Skeletal muscle satellite cell (primary cell): ENCODE measurements at regions not wholly inside any gene's neighbourhood (a gene's known extent, or its start where the extent isn't known, plus 50 kb on each side); places are given as distances from the start of the nearest gene placed in this dataset.

Experiments
- H3K27me3 ChIP-seq: 2 replicates; pipeline ENCODE4 v1.7.0; 2013; ENCODE audit warnings: low read length; ENCODE audit not compliant: control insufficient read depth, insufficient read depth
- H3K36me3 ChIP-seq: 2 replicates; pipeline ENCODE4 v1.7.0; 2013; ENCODE audit warnings: mild to moderate bottlenecking, control low read depth, low read length; ENCODE audit not compliant: insufficient read depth
- H3K4me1 ChIP-seq: 2 replicates; pipeline ENCODE4 v1.7.0; 2013; ENCODE audit warnings: low read length; ENCODE audit not compliant: control insufficient read depth, insufficient read depth
- H3K4me2 ChIP-seq: 2 replicates; pipeline ENCODE4 v1.7.0; 2013; ENCODE audit warnings: mild to moderate bottlenecking, low read length
- H3K4me3 ChIP-seq: 2 replicates; pipeline ENCODE4 v1.7.0; 2013; ENCODE audit warnings: low read length
- H3K9ac ChIP-seq: 2 replicates; pipeline ENCODE4 v1.7.0; 2013; ENCODE audit warnings: mild to moderate bottlenecking, low read depth, low read length, moderate library complexity
- H3K9me3 ChIP-seq: replicated peaks from 2 replicates; pipeline ENCODE4 v1.7.0; 2013; ENCODE audit warnings: mild to moderate bottlenecking, control low read depth, low read length

DNA sequence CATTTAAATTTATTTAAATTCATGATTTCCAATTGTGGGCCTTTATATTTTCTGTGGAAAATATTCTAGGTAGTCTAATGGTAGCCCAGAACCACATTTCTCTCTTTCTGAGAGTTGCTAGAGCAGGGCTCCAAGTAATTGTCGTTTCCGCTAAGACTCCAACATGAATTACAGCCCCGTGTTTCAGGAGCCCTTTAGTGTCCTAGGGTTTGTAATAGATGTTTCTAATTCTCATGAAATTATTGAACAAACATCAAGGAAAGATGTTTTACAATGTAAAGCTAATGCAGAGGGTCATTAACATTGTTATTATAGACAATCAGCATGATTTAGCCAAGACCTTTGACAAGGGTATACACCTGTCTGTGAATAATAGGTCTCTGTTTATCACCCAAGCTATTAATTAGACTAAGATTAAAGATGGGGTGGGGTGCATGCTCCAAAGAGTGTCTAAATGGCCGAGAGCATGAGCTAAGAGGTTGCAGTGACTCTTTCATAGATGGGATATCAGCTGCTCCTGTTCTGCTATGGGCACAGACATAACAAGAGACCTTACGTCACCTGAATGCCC, 81.8 kb upstream of the NTM start:
- Histone ChIP-seq H3K9me3 (no peaks in the 10 kb centered on the region), H3K4me2 (no peak overlapping the region), H3K4me1 (no peaks in the 10 kb centered on the region), H3K27me3 (peaks cover 4% of the 10 kb centered on the region), H3K4me3 (no peak overlapping the region), H3K36me3 (no peaks in the 10 kb centered on the region), H3K9ac (no peak overlapping the region)

- peaks cover 4% of the 10 kb centered on the region for H3K27me3 ChIP-seq
- no peak overlapping the region for H3K4me2 ChIP-seq
- H3K9me3 ChIP-seq: no peaks in the 10 kb centered on the region
- H3K9ac ChIP-seq: no peak overlapping the region
- H3K4me3 ChIP-seq: no peak overlapping the region
- no peaks in the 10 kb centered on the region for H3K36me3 ChIP-seq
- no peaks in the 10 kb centered on the region for H3K4me1 ChIP-seq
Measured at GRCh38 chr11:131290185-131290584, 80.2 kb upstream of the NTM start.

DNA sequence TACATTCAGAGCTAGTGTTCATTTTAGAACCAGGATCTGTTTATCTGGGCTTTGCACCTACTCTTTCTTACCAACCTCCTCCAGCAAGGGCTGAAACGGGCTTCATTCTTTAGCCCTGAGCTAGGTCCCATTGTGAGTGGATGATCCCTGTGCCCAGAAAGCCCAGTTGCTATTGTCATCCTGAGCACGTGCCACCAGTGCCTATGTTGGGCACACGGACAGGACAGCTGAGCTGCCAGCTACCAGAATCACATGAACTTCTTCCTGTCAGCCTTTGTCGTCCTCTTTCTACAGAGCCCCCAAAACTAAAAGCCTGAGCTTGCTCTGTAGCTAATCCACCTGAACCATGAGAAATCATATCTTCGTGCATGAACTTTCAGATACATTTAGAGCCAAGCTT, 74.4 kb upstream of the NTM start:
- H3K9me3 ChIP-seq: no peaks in the 10 kb centered on the region
- H3K4me2 ChIP-seq: no peak overlapping the region
- H3K4me1 ChIP-seq: no peaks in the 10 kb centered on the region
- no peaks in the 10 kb centered on the region for H3K36me3 ChIP-seq
- H3K27me3 ChIP-seq: peaks cover 12% of the 10 kb centered on the region
- H3K4me3 ChIP-seq: no peak overlapping the region
- no peak overlapping the region for H3K9ac ChIP-seq

DNA sequence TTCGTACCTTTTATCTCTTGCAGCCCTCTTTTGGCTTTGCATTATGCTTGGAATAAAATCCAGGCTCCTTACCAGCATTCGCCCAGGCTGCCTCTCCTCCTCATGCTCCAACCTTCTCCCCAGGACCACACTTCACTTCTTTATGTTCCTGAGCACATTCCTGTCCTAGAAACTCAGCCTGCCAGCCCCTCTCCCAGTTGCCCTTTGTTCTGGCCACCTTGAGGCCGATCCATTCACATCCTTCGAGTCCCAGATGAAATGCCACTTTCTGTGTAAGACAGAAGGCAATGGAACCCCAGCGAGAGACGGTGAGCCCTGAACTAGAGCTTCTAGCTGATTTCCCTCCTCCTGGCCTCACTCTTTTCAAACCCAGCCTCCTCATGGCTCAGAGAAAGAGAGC, 73.0 kb upstream of the NTM start:
- Histone ChIP-seq H3K4me3 (no peak overlapping the region), H3K4me1 (no peaks in the 10 kb centered on the region), H3K27me3 (peaks cover 11% of the 10 kb centered on the region)

DNA sequence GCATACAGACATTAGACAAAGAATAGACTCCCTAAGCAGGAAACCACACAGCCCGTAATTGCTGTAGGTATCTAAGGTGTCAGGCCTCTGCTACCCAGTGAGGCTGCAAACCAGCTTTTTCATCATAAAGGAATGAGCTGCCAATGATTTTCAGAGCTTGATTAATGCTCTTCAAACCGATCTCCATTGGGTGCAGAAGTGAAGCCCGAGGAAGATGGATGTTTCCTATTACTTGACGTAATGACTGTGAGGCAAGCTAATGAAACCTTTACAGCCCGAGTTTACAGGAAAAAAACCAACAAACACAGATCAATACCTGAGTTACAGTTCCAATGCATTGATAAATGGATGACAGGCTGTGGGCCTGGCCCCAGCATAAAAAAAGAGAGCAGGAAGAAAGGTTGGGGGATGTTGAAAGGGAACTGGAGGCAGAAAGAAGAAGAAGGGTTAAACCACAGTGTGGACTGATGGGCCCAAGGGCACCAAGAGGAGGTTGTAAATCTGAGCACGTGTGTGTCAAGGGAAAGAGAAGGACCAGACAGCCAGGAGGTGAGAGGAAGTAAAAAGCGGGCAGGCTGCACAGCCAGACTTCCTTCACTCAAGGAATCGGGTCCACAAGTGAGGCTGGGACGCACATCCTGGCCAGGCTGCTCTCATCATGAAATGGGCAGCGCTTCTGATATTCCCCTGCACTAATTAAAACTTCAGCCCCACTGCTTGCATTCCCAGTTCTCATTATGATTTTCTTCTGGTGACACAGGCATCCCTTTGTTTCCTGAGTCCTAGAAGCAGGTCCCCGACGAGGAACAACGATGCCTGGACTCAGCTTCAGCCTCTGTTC, 70.6 kb upstream of the NTM start:
- H3K27me3 ChIP-seq: peaks cover 11% of the 10 kb centered on the region
- no peak overlapping the region for H3K9ac ChIP-seq
- H3K4me2 ChIP-seq: no peak overlapping the region
- H3K4me3 ChIP-seq: no peak overlapping the region
- no peaks in the 10 kb centered on the region for H3K9me3 ChIP-seq
- no peaks in the 10 kb centered on the region for H3K4me1 ChIP-seq
- H3K36me3 ChIP-seq: no peaks in the 10 kb centered on the region

More for the DNA sequence above, 73.0 kb upstream of the NTM start:
- H3K36me3 ChIP-seq: no peaks in the 10 kb centered on the region
- H3K9me3 ChIP-seq: no peaks in the 10 kb centered on the region
- no peak overlapping the region for H3K4me2 ChIP-seq
- no peak overlapping the region for H3K9ac ChIP-seq

- Histone ChIP-seq H3K4me3 (no peak overlapping the region), H3K9ac (no peak overlapping the region), H3K36me3 (no peaks in the 10 kb centered on the region), H3K9me3 (no peaks in the 10 kb centered on the region), H3K4me1 (no peaks in the 10 kb centered on the region), H3K4me2 (no peak overlapping the region), H3K27me3 (peaks cover 11% of the 10 kb centered on the region)
Measured at GRCh38 chr11:131300439-131300717, 70.0 kb upstream of the NTM start.

DNA sequence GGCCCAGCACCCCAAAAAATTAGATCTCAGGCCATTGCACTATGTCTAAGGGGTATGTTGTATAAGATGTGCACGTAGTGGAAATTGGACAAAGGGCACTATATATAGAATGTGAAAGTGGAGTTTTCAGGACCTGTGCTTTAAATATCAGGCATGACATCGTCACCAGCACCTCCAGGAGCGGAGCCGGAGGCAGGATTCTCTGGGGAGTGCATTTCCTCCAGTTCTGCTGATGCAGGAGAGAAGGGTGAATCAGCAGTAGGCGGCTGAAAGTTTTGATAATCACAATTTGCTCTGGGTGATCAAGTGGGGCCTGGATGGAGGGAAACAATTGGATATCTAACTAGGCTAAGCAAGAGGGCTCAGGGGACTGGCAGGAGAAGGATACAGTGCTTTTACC, 69.1 kb upstream of the NTM start:
- H3K9ac ChIP-seq: no peak overlapping the region
- no peaks in the 10 kb centered on the region for H3K9me3 ChIP-seq
- H3K4me2 ChIP-seq: no peak overlapping the region
- no peaks in the 10 kb centered on the region for H3K4me1 ChIP-seq
- H3K4me3 ChIP-seq: no peak overlapping the region
- no peaks in the 10 kb centered on the region for H3K36me3 ChIP-seq
- H3K27me3 ChIP-seq: peaks cover 11% of the 10 kb centered on the region

- no peak overlapping the region for H3K4me2 ChIP-seq
- H3K36me3 ChIP-seq: no peaks in the 10 kb centered on the region
- H3K4me1 ChIP-seq: no peaks in the 10 kb centered on the region
- H3K9ac ChIP-seq: no peak overlapping the region
- H3K4me3 ChIP-seq: no peak overlapping the region
- peaks cover 8% of the 10 kb centered on the region for H3K27me3 ChIP-seq
- H3K9me3 ChIP-seq: no peaks in the 10 kb centered on the region
Measured at GRCh38 chr11:131302836-131303235, 67.6 kb upstream of the NTM start.

DNA sequence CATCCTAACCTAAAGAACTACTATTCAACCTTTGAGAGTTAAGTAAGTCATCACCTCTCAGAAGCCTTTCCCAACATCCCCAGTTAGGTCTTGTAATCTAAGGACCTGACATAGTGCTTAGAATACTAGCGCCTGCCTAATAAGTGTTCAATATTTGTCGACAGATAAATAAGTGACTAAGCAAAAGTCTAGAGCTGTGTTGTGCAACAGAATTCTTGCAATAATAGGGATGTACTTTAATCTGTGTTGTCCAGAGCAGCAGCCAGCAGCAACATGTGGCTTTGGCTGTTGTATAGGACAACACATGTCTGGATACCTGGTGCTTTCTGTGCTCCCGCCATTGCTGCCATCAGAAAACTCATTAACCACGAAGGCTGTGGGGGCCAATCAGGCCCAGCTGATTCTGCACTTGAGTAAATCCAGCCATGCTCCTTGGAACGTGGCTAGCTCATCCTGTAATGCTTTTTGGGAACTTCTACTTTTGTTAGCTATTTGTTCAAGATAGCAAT, 66.8 kb upstream of the NTM start:
- Histone ChIP-seq H3K36me3 (no peaks in the 10 kb centered on the region), H3K27me3 (peaks cover 6% of the 10 kb centered on the region), H3K4me2 (no peak overlapping the region), H3K4me3 (no peak overlapping the region), H3K9me3 (no peaks in the 10 kb centered on the region), H3K9ac (no peak overlapping the region), H3K4me1 (no peaks in the 10 kb centered on the region)

DNA sequence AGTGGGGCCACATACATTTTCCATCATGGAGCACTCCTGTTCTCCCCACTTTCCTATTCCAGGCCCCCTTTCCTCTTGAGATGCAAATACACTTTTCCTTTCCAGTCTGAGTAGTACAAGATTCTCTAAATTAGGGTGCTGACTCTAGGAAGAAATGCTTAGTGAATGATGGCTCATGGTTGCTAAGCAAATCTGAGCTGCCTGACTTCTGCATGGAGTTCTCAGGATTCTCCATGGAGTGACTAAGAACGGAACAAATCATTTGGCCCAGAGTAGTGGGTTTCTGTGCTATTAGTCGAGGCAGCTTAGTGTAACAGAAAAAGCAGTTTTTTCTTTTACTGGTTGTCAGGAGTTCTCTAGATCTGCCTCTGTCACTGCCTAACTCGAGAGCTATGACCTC, 65.4 kb upstream of the NTM start:
- Histone ChIP-seq H3K27me3 (peaks cover 4% of the 10 kb centered on the region), H3K9ac (no peak overlapping the region), H3K36me3 (no peaks in the 10 kb centered on the region), H3K9me3 (no peaks in the 10 kb centered on the region), H3K4me3 (no peak overlapping the region), H3K4me1 (no peaks in the 10 kb centered on the region), H3K4me2 (no peak overlapping the region)

DNA sequence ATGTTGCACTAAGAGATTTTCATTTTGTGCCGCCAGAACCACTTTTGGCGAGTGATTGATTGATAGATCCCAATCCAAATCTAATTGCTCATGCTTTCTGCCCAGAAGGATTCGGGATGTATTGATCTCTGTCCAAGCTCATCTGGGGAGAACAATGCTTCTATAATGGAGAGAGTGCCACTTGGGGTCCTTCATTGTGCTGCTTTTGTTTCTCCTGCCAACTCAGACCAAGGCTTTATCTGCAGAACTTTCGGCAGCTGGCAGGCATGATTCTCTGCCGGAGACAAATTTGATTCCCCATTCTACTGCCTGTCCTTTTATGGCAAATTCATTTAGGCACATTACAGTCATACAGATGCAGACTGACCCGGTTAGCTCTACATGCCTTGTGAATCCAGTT, 62.9 kb upstream of the NTM start:
- no peaks in the 10 kb centered on the region for H3K4me1 ChIP-seq
- H3K9me3 ChIP-seq: no peaks in the 10 kb centered on the region

DNA sequence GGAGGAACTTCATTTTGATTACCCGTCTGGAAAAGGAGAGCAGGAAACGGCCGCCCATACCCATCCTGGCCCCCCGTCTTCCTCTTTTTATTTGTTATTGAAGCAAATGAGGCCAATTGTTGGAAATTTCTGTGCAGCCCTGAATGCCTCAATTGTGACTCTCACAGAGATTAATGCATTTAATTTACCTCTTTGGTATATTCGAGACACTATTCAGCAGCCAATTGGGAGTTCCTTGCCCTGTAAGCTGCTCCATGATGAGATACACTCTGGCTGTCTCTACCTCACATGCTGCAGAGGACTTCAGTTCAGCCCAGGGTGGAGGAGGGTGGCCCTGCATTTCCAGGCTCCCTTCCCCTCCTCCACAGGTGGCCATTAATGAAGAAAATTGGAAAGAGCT, 60.6 kb upstream of the NTM start:
- Histone ChIP-seq H3K4me2 (no peak overlapping the region), H3K9ac (no peak overlapping the region), H3K9me3 (no peaks in the 10 kb centered on the region), H3K36me3 (no peaks in the 10 kb centered on the region), H3K27me3 (no peaks in the 10 kb centered on the region), H3K4me3 (no peak overlapping the region), H3K4me1 (no peaks in the 10 kb centered on the region)

More for the DNA sequence above, 62.9 kb upstream of the NTM start:
- Histone ChIP-seq H3K36me3 (no peaks in the 10 kb centered on the region), H3K4me2 (no peak overlapping the region), H3K27me3 (no peaks in the 10 kb centered on the region), H3K4me3 (no peak overlapping the region), H3K9ac (no peak overlapping the region)
